HCT116 (cell line): ENCODE measurements at regions not wholly inside any gene's neighbourhood (a gene's known extent, or its start where the extent isn't known, plus 50 kb on each side); places are given as distances from the start of the nearest gene placed in this dataset.

Experiments used
- ATAC-seq: fragments of 200-7000 bp; cut with Tn5 transposase; 2 replicates; pipeline ENCODE4 v1.9.1; 2020; ENCODE audit warnings: mild to moderate bottlenecking, moderate library complexity
- BruUV-seq: library from RNA; stranded (reverse); fragments of 400-500 nt; replicated peaks from 2 replicates; lab custom pipeline; 2021; lab: Mats Ljungman, UMichigan
- CTCF ChIA-PET: fragments of 300-600 bp; sonication (Branson Sonifier 250); formaldehyde crosslinking; loops from one replicate; lab custom pipeline; 2021; ENCODE audit warnings: antibody characterized with exemption; lab: Charles Lee
- POLR2A ChIA-PET: fragments of 300-600, 350-600 bp; sonication (Branson Sonifier 250); formaldehyde crosslinking; loops from one replicate; lab custom pipeline; 2021; ENCODE audit warnings: antibody characterized with exemption; lab: Charles Lee
- RAD21 ChIA-PET, 2 experiments: fragments of 300-600 bp; sonication (Branson Sonifier 250); formaldehyde crosslinking; loops; one replicate each; lab custom pipeline; 2023; ENCODE audit warnings: low total read pairs in 2 of 2; ENCODE audit not compliant: uncharacterized antibody in 2 of 2, unreplicated experiment in 2 of 2, low non-redundant PET in 1 of 2; lab: Charles Lee
- DNase-seq: peaks from one replicate; pipeline ENCODE4 v3.0.0-alpha.2; 2010; ENCODE audit warnings: low read depth, low spot score
- H2AFZ ChIP-seq: fragments of 200-600 bp; shearing (Covaris generic), sonication (generic); 2 replicates; pipeline ENCODE4 v1.6.1; 2017; ENCODE audit warnings: low read depth, mixed run types, mixed read lengths, antibody characterized with exemption, low read length; ENCODE audit not compliant: poor library complexity, severe bottlenecking
- H3K27ac ChIP-seq: 2 replicates; pipeline ENCODE4 v1.5.1; 2012; ENCODE audit warnings: low read depth, low read length
- H3K27me3 ChIP-seq: fragments of 200-600 bp; sonication (generic); 2 replicates; pipeline ENCODE4 v1.6.1; 2016; ENCODE audit warnings: mixed run types, low read length, mixed read lengths; ENCODE audit not compliant: insufficient read depth
- H3K36me3 ChIP-seq, 2 experiments: fragments of 200-500 bp in 1 of 2; fragments of 200-600 bp in 1 of 2; sonication (Bioruptor generic) in 1 of 2; sonication (generic) in 1 of 2; 2 replicates each; pipeline versions ENCODE4 v1.5.1 to v1.6.1; 2014 to 2016; ENCODE audit warnings: low read length in 2 of 2, inconsistent platforms in 1 of 2, mixed read lengths in 1 of 2, mixed run types in 1 of 2; ENCODE audit not compliant: insufficient read depth in 2 of 2, control insufficient read depth in 1 of 2
- H3K4me1 ChIP-seq, 2 experiments: fragments of 200-600 bp in 1 of 2; sonication (generic) in 1 of 2; 2 replicates each; pipeline versions ENCODE4 v1.5.1 to v1.6.1; 2012 to 2017; ENCODE audit warnings: low read length in 2 of 2, inconsistent platforms in 1 of 2, mild to moderate bottlenecking in 1 of 2, mixed read lengths in 1 of 2, mixed run types in 1 of 2, moderate library complexity in 1 of 2; ENCODE audit not compliant: insufficient read depth in 2 of 2, control insufficient read depth in 1 of 2
- H3K4me2 ChIP-seq: fragments of 200-600 bp; sonication (generic); 2 replicates; pipeline ENCODE4 v1.6.1; 2017; ENCODE audit warnings: mixed run types, low read length, mixed read lengths
- H3K4me3 ChIP-seq, 2 experiments: fragments of 200-600 bp in 1 of 2; sonication (generic) in 1 of 2; replicated peaks in 1 of 2; 2 replicates each; pipeline ENCODE4 v1.5.1; 2011 to 2016; ENCODE audit warnings: low read length in 2 of 2, control low read depth in 1 of 2, low read depth in 1 of 2, mild to moderate bottlenecking in 1 of 2, mixed read lengths in 1 of 2, mixed run types in 1 of 2
- H3K79me2 ChIP-seq: fragments of 200-600 bp; sonication (generic); 2 replicates; pipeline ENCODE4 v1.6.1; 2017; ENCODE audit warnings: mild to moderate bottlenecking, mixed run types, low read length, moderate library complexity, mixed read lengths; ENCODE audit not compliant: insufficient read depth
- H3K9ac ChIP-seq: fragments of 200-600 bp; sonication (generic); 2 replicates; pipeline ENCODE4 v1.6.1; 2016; ENCODE audit warnings: low read length, mixed read lengths
- H3K9me2 ChIP-seq: fragments of 200-600 bp; sonication (generic), shearing (Covaris generic); 2 replicates; pipeline ENCODE4 v1.6.1; 2017; ENCODE audit warnings: mixed run types, mild to moderate bottlenecking, moderate library complexity; ENCODE audit not compliant: insufficient read depth
- H3K9me3 ChIP-seq, 2 experiments: fragments of 200-500 bp in 1 of 2; fragments of 200-600 bp in 1 of 2; sonication (Bioruptor generic) in 1 of 2; sonication (generic) in 1 of 2; 2 replicates each; pipeline ENCODE4 v1.6.1; 2014 to 2017; ENCODE audit warnings: low read length in 2 of 2, mixed read lengths in 2 of 2, inconsistent platforms in 1 of 2, low read depth in 1 of 2, mild to moderate bottlenecking in 1 of 2, mixed run types in 1 of 2, moderate library complexity in 1 of 2; ENCODE audit not compliant: control insufficient read depth in 1 of 2, insufficient read depth in 1 of 2
- H4K20me1 ChIP-seq: fragments of 200-600 bp; sonication (generic), shearing (Covaris generic); 2 replicates; pipeline ENCODE4 v1.6.1; 2017; ENCODE audit warnings: mixed run types, mild to moderate bottlenecking, moderate library complexity; ENCODE audit not compliant: insufficient read depth
- ATF3 ChIP-seq: IDR thresholded peaks from 2 replicates; pipeline ENCODE4 v1.6.1; 2012
- CEBPB ChIP-seq: IDR thresholded peaks from 2 replicates; pipeline ENCODE4 v1.6.1; 2012; ENCODE audit warnings: low read depth
- ELF1 ChIP-seq: IDR thresholded peaks from 2 replicates; pipeline ENCODE4 v1.6.1; 2012; ENCODE audit warnings: low read depth, borderline replicate concordance
- EZH2phosphoT487 ChIP-seq: fragments of 200-600 bp; IDR thresholded peaks from 2 replicates; pipeline ENCODE4 v1.6.1; 2018; ENCODE audit warnings: antibody characterized with exemption, borderline replicate concordance
- SP1 ChIP-seq: IDR thresholded peaks from 2 replicates; pipeline ENCODE4 v1.6.1; 2012; ENCODE audit warnings: low read depth
- YY1 ChIP-seq: IDR thresholded peaks from 2 replicates; pipeline ENCODE4 v1.6.1; 2011; ENCODE audit warnings: low read length, low read depth, moderate library complexity, mild to moderate bottlenecking; ENCODE audit not compliant: insufficient replicate concordance; ENCODE audit errors: extremely low read depth
- ZBTB33 ChIP-seq: IDR thresholded peaks from 2 replicates; pipeline ENCODE4 v1.6.1; 2011; ENCODE audit warnings: mild to moderate bottlenecking, low read length, moderate library complexity; ENCODE audit not compliant: insufficient replicate concordance; ENCODE audit errors: extremely low read depth
- ZFX ChIP-seq: fragments of 450-650 bp; IDR thresholded peaks from 2 replicates; pipeline ENCODE4 v1.6.1; 2017
- ZNF274 ChIP-seq: fragments of 200-500 bp; sonication (Bioruptor generic); IDR thresholded peaks from 2 replicates; pipeline ENCODE4 v1.6.1; 2014; ENCODE audit warnings: mild to moderate bottlenecking, low read depth, low read length, inconsistent platforms
- intact Hi-C: fragments of 100-400 bp; cut with micrococcal nuclease; formaldehyde crosslinking; loops from 2 replicates; pipeline ENCODE4 v1.10.0; 2022

- no peak overlapping the region for H3K9ac ChIP-seq
- no peaks in the 10 kb centered on the region for H3K79me2 ChIP-seq
- H3K4me2 ChIP-seq, result no peak overlapping the region
- DNase-seq (no peak), ATAC-seq (no peak)
- H3K27ac ChIP-seq, result no peak overlapping the region
- ChIA-PET POLR2A (no interaction called here), RAD21 (no interaction called here), CTCF (no interaction called here)
- BruUV-seq, result no TSS peak
- intact Hi-C loops, result no loop called here
- no peaks in the 10 kb centered on the region for H3K9me3 ChIP-seq
- no peaks in the 10 kb centered on the region for H3K36me3 ChIP-seq
- H3K27me3 ChIP-seq, result no peaks in the 10 kb centered on the region
- no peak overlapping the region for H3K4me3 ChIP-seq
- H3K9me2 ChIP-seq, result no peaks in the 10 kb centered on the region
- no peaks in the 10 kb centered on the region for H3K4me1 ChIP-seq
- H2AFZ ChIP-seq, result no peak overlapping the region
- H4K20me1 ChIP-seq, result no peaks in the 10 kb centered on the region
- no peak for TF ChIP-seq ZNF274
- TF ChIP-seq ATF3, result no peak
- no peak for TF ChIP-seq SP1
- no peak for TF ChIP-seq YY1
- TF ChIP-seq ELF1, result no peak
Measured at GRCh38 chr12:84166812-84167211, 745.8 kb downstream of the SLC6A15 start.

GRCh38 chr12:84165998-84166571 is 746.5 kb downstream of the SLC6A15 start:
- no peaks in the 10 kb centered on the region for H3K4me1 ChIP-seq
- RAD21 ChIA-PET, result no interaction called here
- no peaks in the 10 kb centered on the region for H3K27me3 ChIP-seq
- H3K9me3 ChIP-seq, result no peaks in the 10 kb centered on the region
- no peak overlapping the region for H2AFZ ChIP-seq
- no peaks in the 10 kb centered on the region for H3K36me3 ChIP-seq
- H3K27ac ChIP-seq, result no peak overlapping the region
- intact Hi-C loops, result no loop called here
- no peaks in the 10 kb centered on the region for H3K9me2 ChIP-seq
- no peak overlapping the region for H3K9ac ChIP-seq
- H4K20me1 ChIP-seq, result no peaks in the 10 kb centered on the region
- DNase-seq, result no peak
- no peak overlapping the region for H3K4me2 ChIP-seq
- BruUV-seq, result no TSS peak
- H3K4me3 ChIP-seq, result no peak overlapping the region
- ATAC-seq, result no peak
- TF ChIP-seq EZH2phosphoT487 (no peak), CEBPB (no peak), ZBTB33 (no peak), ZFX (no peak)
- TF ChIP-seq, all 23 proteins: peak for 0
- ChIA-PET POLR2A (no interaction called here), CTCF (no interaction called here)
- H3K79me2 ChIP-seq, result no peaks in the 10 kb centered on the region
